Activated CD4-positive, alpha-beta T cell treated with anti-CD3 and anti-CD28 coated beads, Interleukin-2, amount 50 U/mL, for 48 hours (primary cell): ENCODE measurements at regions not wholly inside any gene's neighbourhood (a gene's known extent, or its start where the extent isn't known, plus 50 kb on each side); places are given as distances from the start of the nearest gene placed in this dataset.
"Not testable (repeated sequence)": the region's sequence is repeated elsewhere in the genome, so short reads cannot be mapped to it uniquely, and the experiment has no call there.

Experiments
- DNase-seq, 2 experiments: peaks; one replicate each; pipeline ENCODE4 v3.0.0-alpha.2; 2020

DNA sequence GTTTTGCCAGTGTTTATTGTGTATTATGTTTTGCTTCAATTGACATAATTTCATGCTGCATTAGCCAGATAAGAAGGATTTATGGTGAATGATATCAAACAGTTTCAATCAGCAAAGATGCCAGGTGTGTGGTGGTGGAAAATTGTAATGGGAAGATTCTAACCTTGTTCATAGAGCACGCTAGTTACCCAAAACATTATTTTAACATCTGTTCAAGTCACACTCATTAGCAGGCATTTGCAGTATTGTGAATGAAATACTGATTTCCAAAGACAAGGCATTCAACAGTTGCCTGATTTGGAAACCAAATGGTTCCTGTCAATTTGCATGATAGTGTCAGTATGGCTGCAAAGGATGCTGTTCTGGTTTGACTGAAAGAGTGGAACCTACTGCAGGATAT lies 129.7 kb downstream of the EPC1 start:
- DNase-seq = no peak

DNA sequence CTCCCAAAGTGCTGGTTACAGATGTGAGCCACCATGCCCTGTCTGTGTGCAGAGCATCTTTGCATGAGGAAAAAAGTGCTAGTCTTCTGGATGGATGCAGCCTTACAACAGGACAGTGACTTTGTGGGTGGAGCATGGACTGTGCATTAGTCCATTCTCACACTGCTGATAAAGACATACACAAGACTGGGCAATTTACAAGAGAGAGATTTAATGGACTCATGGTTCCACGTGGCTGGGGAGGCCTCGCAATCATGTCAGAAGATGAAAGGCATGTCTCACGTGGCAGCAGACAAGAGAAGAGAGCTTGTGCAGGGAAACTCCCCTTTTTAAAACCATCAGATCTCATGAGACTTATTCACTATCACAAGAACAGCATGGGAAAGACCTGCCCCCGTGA lies 133.1 kb downstream of the EPC1 start:
- not testable (repeated sequence) for DNase-seq

DNA sequence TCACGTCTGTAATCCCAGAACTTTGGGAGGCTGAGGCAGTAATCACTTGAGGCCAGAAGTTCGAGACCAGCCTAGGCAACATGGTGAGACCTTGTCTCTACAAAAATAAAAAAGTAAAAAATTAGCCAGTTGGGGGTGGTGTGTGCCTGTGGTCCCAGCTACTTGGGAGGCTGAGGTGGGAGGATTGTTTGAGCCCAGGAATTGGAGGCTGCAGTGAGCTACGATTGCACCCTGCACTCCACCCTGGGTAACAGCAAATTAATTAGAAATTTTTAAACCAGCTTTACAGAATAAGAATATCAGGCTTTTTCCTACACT lies 136.0 kb downstream of the EPC1 start:
- no peak for DNase-seq

DNA sequence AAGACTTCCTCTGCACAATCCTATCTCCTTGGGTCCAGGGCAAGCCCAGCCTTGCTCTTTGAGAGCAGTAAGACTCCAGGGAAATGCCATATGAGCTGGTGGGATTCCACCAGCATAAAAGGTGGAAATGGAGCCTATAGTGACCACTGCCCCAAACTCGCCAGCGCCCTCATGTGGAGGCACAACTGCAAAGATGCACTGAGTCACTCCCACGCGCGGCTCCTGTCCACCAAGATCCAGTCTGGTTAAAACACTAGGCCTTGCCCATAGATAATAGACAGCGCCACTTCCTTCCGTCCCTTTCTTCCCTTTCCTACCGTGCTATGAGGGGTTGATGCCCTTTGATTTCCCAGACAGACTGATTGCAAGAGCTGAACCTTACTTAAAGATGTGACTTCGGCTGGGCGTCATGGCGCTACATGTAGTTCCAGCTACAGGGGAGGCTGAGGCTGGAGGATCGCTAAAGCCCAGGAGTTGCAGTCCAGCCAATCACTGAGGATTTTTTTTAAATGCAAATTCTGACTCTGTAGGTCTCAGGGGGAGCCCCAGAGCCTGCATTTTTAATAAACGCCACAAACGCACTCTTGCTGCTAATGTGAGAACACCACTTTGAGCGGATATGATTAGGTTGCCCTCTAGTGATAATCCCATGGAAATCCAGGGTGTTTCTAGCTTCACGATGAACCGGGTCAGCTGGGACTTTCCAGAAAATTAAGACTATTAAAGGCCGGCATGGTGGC lies 136.5 kb downstream of the EPC1 start:
- DNase-seq = peak; percentile 27 to 39

DNA sequence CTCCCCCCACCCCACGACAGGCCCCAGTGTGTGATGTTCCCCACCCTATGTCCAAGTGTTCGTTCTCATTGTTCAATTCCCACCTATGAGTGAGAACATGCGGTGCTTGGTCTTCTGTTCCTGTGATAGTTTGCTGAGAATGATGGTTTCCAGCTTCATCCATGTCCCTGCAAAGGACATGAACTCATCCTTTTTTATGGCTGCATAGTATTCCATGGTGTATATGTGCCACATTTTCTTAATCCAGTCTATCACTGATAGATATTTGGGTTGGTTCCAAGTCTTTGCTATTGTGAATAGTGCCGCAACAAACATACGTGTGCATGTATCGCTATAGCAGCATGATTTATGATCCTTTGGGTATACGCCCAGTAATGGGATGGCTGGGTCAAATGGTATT lies 139.0 kb downstream of the EPC1 start:
- not testable (repeated sequence) for DNase-seq

DNA sequence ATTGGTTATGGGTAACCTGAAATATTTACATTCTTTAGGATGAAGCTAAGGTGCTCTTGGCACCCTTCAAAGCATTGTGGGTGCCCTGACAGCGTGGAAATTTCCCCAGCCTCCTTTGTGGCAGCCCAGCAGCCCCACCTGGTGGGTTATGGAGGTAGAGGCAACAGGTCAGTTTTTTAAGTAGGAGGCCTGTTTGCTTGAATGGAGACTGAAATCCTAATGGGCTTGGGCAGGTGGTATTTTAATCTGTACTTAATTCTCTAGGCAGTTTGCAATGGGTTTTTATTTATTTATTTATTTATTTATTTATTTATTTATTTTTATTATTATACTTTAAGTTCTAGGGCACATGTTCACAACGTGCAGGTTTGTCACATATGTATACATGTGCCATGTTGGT lies 139.4 kb downstream of the EPC1 start:
- DNase-seq = peak; percentile 62 to 71

DNA sequence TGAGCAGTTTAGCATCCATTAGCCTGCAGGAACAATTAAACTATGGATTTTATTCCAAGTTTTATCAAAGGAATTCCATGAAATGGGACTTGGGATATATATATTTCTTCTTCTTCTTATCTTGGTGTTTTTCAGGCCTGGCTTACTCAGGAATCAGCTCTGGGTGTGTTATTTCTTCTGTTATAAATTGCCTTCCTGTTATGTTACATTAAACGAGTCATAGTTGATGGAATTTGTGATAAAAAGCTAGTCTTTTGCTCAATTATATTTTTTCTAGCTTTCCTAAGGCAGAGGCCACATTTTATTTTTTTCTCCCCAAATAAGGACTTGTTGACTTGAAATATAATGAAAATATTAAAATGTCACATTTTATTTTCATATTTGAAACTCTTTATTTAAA lies 141.3 kb downstream of the EPC1 start:
- no peak for DNase-seq

DNA sequence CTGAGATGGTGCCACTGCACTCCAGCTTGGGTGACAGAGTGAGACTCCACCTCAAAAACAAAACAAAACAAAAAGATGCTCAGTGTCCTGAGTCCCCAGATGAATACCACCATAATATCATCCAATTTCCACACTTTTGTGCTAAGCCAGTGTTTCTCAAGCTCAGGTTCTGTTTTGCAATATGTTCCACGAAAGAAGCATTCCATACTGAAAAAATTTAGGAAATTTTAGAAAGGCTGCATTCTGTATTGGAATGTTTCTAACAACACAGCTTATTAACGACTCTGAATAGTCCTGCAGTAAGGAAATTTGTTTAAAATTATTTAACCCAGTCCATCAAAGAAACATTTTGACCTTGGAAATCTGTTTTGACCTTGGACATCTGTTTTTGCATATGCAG lies 142.4 kb downstream of the EPC1 start:
- no peak for DNase-seq

DNA sequence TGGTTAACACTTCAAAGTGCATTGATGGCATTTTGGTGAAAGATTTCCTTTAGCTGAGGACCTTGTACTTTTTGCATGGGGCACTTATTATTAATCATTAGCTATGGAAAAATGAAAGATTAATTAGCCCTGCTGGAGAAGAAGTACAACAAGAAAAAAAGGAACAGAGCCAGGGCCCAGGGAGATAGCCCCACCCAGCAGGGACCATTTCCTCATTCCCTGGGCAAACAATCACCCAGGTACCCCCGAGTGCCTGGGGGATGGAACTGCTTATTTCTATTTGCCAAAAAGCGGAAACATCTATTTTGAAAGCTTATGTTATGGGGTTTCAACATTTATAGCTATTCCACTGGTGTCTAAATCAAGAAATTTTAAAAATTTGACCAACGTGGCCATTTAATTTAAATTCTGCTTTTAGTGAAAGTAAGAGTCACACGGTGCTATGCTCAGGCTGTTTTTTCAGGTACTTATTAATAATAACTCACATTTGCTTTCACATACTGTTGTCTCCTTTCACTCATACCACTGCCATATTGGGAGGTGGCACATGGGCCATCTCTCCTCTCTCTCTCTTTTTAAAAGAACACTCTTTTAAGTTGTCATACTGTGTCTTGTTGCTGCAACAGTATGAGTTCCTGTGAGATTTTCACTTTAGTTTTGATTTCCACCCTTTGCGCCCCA lies 143.6 kb upstream of the KIF5B start:
- DNase-seq = no peak

DNA sequence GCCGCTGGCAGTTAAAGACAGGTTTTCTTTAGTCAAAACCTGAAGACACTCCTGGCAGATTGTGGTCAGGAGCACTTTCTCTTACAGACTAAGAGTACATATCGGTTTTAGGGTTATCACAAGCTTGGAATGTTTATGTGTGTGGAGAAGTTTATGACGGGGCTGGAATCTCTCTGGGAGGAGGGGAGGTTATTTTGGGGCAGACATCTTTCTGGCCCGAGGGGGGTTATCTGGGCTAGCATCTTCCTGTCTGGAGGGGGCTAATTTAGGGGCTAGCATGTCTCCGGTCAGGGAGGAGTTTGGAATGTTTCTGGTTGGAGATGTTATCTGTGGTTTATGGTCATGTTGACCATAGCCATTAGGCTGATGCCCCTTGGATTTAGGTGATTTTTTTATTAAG lies 141.2 kb upstream of the KIF5B start:
- DNase-seq = no peak

DNA sequence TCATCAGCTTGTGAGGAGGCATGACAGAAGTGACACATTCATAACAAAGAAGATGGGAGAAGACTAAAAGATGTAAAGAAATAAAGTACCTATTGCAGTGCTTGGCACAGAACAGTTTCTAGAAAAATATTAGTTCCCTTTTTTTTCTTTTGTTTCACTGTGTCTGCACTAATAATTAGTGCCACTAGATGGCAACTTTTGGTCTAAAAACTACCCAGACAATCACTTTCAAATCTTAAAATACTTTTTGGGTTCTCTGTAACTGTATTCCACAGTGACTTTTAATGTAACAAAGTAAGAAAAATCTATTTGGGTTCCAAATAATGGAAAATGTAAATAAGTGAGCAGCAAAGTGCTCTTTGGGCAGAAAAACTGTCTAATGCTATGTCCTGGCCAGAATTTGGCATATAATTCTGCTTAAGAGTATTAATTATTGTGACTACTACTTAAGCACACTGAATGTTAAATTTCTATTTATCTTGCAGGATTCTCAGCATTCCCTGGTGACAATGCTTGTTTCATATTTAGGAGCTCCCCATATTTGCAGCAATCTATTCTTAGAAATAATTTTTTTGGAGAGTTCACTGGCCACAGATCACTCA lies 134.8 kb upstream of the KIF5B start:
- DNase-seq = no peak

DNA sequence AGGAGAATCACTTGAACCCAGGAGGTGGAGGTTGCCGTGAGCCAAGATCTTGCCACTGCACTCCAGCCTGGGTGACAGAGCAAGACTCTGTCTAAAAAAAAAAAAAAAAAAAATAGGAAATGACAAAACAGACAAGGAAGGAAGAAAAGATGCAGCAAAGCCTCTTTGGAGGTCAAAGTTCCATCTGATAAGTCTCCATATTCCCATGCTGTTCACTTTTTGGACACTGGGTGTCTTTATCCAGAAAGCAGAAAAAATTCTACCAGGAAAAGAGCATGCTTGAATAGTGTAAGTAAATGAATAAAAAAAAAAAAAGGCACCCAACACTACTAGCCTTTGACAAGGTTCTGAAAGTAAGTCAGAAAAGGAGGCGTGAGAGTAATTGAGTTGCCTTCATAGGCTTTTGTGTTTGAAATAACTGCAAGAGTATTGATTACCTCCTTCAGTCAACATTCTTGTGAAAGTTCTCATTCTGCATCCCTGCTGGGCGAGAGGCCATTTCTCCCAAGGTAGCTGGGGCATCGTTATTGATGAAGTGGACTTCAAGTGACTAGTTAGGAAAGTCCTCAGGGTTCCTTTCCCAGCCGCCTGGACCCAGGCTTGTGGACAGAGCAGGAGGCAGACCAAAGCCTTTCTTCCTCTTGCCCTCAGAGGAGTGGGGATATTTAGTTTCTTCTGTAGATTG lies 133.3 kb upstream of the KIF5B start:
- DNase-seq = no peak

DNA sequence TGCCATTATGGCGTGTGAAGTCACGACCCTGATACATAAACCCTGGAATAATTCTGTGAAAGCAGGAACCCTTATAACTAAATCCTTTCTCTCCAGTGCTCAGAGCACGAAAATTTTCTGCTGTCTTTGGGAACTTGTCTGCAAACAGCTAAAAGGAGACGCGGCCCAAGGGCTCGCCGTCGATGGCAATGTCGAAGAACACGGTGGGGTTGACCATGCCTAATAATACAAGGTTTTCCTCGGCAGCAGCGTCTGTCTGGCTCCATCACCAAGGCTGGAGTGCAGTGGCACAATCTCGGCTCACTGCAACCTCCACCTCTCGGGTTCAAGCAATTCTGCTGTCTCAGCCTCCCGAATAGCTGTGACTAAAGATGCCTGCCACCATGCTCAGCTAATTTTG lies 132.4 kb upstream of the KIF5B start:
- DNase-seq = not testable (repeated sequence)

DNA sequence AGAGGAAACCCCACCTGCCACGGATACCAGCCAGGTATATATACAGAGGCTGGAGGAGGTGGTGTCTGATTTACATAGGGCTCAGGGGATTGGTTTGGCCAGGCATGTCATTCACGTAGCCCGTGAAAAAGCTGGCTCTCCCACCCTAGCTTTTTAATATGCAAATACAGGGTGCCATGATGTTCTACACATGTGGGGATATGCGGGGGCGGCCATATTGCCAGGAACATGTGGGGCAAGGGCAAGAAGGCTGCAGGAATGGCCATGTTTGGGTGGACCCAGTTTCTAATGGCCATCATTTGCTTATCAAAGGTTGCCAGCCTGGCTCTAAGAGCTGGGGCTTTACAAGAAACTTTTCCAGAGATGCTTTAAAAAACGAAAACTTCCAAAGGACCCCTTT lies 131.5 kb upstream of the KIF5B start:
- DNase-seq = no peak

DNA sequence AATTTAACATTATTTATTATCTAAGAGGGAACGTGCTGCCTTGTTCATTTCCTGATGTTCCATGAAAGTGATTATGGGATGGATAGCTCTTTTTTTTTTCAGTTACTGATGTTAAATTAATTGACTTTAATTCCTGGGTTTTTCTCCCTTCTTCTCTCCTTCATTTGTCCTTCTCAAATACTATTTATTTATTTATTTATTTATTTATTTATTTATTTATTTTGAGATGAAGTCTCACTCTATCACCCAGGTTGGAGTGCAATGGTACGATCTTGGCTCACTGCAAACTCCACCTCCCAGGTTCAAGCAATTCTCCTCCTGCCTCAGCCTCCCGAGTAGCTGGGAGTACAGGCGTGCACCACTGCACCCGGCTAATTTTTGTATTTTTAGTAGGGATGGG lies 127.4 kb upstream of the KIF5B start:
- not testable (repeated sequence) for DNase-seq

DNA sequence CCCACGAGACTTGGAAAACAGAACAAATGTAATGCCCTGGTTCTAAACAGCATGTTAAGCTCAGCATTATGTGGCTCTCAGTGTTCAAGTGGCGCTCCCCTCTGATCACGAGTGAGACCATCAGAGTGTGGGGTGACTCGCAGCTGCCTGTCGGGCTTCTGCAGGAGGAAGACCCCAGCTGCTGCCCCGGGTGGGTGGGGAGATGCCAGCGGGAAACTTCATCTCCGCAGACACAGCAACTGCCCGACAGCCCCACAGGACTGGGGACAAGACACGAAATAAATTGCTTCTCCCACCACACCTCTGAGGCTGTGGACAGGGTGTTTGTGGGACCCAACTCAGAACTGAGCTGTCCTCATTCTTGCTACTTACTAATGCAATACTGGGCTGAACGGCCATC lies 126.3 kb upstream of the KIF5B start:
- DNase-seq = no peak

DNA sequence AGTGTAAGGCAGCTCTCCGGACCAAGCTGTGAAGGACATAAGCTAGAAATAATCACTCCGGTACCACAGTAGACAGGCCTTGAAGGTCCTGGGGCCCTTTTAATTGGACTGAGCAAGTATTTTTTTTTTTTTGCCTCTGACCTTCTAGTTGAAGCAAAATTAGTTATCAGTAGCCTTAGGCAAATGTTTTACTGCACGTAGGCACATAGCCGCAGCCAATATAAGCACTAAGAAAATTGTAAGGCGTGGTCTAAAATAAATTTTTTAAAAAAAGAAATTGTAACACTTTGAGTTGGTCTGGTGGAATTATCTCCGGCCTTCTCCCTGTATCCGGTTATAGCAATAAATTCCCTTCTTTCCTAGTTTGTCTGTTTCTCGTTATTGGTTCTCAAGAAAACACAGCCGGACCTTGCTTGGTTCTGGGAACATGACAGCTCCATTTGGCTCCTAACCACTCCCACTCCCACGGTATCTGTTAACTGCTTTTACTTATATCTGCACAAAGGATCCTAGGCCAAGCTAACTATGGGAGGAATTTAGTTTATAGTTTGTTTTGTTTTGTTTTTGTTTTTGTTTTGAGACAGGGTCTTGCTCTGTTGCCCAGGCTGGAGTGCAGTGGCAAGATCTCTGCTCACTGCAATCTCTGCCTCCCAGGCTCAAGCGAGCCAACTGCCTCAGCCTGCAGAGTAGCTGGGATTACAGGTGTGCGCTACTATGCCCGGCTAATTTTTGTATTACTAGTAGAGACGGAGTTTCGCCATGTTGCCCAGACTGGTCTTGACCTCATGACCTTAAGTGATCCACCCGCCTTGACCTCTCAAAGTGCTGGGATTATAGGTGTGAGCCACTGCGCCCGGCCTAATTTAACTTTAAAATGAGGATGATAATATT lies 124.4 kb upstream of the KIF5B start:
- no peak for DNase-seq

DNA sequence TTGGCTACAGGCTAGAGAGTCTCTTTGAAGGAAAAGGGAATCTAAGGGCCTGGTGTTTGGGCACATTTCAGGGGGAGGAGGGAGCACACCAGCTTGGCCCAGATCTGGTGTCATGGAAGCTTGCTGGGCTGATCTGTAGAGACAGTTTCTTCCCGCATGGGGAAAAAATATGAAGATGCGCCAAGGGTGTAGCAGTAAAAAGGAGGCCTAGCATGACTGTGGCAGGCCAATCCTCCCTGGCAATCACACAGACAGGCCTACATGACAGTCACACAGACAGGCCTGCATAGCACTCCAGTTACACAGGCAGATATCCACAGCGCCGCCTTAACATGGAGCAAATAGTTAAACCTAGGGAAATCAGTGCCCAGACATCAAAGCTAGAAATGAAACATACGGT lies 123.6 kb upstream of the KIF5B start:
- no peak for DNase-seq

DNA sequence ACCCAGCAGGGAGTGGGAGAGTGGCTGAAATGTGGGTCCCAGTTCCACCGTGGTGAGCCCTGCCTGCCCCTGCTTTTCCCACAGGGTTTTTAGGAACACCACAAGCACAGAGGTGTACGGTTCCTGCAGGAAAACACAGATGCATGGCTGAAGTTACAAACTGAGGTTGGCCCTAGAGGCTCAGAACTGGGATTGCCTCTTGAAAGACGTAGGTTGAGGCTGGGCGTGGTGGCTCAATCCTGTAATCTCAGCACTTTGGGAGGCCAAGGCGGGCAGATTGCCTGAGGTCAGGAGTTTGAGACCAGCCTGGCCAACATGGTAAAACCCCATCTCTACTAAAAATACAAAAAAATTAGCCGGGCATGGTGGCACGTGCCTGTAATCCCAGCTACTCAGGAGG lies 121.4 kb upstream of the KIF5B start:
- DNase-seq = not testable (repeated sequence)

DNA sequence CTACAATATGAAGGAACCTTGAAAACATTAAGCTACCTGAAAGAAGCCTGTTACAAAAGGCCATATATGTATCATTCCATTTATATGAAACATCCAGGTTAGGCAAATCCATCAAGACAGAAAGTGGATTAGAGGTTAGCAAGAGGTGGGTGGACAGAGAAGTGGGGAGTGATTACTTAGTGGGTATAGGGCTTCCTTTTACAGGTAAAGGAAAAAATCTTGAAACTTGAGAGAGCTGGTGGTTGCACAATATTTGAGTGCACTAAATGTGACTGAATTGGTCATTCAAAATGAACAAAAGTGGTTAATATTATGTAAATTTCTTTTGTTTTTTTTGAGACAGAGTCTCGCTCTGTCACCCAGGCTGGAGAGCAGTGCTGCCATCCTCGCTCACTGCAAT lies 119.4 kb upstream of the KIF5B start:
- no peak for DNase-seq

DNA sequence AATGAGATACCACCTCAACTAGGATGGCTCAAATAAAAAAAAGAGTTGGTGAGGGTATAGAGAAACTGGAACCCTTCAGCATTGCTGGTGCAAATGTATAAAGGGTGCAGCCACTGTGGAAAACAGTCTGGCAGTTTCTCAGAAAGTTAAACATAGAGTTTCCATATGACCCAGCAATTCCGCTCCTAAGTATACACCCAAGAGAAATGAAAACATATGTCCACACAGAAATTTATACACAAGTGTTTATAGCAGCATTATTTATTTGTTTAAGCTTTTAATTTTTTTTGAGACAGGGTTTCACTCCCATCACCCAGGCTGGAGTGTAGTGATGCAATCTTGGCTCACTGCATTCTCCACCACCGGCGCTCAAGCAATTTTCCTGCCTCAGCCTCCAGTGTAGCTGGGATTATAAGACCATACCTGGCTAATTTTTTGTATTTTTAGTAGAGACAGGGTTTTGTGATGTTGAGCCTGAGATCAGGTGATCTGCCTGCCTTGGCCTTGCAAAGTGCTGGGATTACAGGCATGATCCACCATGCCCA lies 118.2 kb upstream of the KIF5B start:
- DNase-seq = no peak

DNA sequence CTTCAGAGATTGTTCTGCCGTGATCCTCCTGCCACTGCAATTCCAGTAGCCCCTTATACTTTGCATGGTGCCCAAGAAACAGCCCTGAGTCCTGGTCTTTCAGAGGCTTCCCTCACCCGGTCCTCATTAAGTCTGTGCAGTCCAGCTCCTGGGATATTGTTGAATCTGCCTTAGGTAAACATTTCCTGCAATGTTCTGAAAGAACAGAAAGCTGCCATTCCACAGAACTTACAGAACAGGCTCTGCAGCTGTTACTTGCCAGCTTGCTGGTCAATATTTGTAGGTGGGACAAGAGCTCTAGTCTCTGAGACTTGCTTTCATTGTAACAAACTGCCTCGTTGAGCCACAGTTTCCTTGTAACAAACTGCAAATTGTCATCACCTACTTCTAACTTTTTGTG lies 115.0 kb upstream of the KIF5B start:
- no peak for DNase-seq

DNA sequence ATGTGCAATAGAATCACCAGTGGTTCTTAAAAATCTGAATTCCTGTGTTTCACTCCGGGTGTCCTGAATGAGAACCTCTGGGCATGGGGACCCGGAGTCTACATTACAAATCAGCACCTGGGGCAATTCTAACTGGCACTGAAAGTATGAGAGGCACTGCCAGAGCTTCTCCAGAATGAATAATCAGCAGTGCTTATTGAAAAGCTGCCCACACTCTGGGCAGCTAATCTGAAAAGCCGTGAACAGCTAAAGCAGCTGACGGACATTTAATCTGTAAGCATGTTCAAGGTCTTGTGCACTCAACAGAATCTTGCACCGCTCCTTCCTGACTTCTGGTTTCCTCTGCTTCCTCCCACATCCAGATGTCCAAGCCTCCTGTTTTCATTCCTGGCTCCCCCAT lies 113.3 kb upstream of the KIF5B start:
- no peak for DNase-seq
